WTC11 (cell line): ENCODE measurements at regions not wholly inside any gene's neighbourhood (a gene's known extent, or its start where the extent isn't known, plus 50 kb on each side); places are given as distances from the start of the nearest gene placed in this dataset.

Experiments
- ATAC-seq: fragments of 200-7000 bp; cut with Tn5 transposase; 2 replicates; pipeline ENCODE4 v1.10.0; 2021; ENCODE audit warnings: mild to moderate bottlenecking, moderate library complexity
- CTCF ChIA-PET: fragments of 300-600 bp; sonication (Branson Sonifier 250); formaldehyde crosslinking; loops from one replicate; lab custom pipeline; 2021; ENCODE audit warnings: antibody characterized with exemption; lab: Charles Lee
- POLR2A ChIA-PET: fragments of 350-600 bp; sonication (Branson Sonifier 250); formaldehyde crosslinking; loops from one replicate; lab custom pipeline; 2021; ENCODE audit warnings: antibody characterized with exemption; lab: Charles Lee
- DNase-seq: peaks from one replicate; pipeline ENCODE4 v3.0.0; 2021; ENCODE audit warnings: low spot score
- H3K27ac Mint-ChIP-seq: 2 replicates; pipeline ENCODE4 v1.8.0; 2021; ENCODE audit warnings: mixed read lengths
- H3K27me3 Mint-ChIP-seq: 2 replicates; pipeline ENCODE4 v1.8.0; 2021; ENCODE audit warnings: low read depth, mild to moderate bottlenecking, moderate library complexity, mixed read lengths
- H3K36me3 Mint-ChIP-seq: 2 replicates; pipeline ENCODE4 v1.8.0; 2021; ENCODE audit warnings: mixed read lengths
- H3K4me1 Mint-ChIP-seq: 2 replicates; pipeline ENCODE4 v1.8.0; 2022; ENCODE audit warnings: mixed read lengths
- H3K4me3 Mint-ChIP-seq: 2 replicates; pipeline ENCODE4 v1.8.0; 2021; ENCODE audit warnings: mild to moderate bottlenecking, moderate library complexity, mixed read lengths
- H3K9me3 Mint-ChIP-seq: 2 replicates; pipeline ENCODE4 v1.8.0; 2021; ENCODE audit warnings: mixed read lengths
- AFF4 ChIP-seq: sonication (generic); formaldehyde crosslinking; IDR thresholded peaks from 2 replicates; pipeline ENCODE4 v1.8.1; 2023; ENCODE audit warnings: mild to moderate bottlenecking, missing genetic modification reagents, borderline replicate concordance
- ELF4 ChIP-seq: sonication (generic); formaldehyde crosslinking; IDR thresholded peaks from 2 replicates; pipeline ENCODE4 v1.8.1; 2022; ENCODE audit warnings: low read depth, mild to moderate bottlenecking, moderate library complexity, missing genetic modification reagents
- JUN ChIP-seq: sonication (generic); formaldehyde crosslinking; IDR thresholded peaks from 2 replicates; pipeline ENCODE4 v1.8.0; 2023; ENCODE audit warnings: mild to moderate bottlenecking, missing genetic modification reagents
- NFE2L1 ChIP-seq: sonication (generic); formaldehyde crosslinking; IDR thresholded peaks from 2 replicates; pipeline ENCODE4 v1.8.1; 2023; ENCODE audit warnings: missing genetic modification reagents
- NR1H2 ChIP-seq: sonication (generic); formaldehyde crosslinking; IDR thresholded peaks from 2 replicates; pipeline ENCODE4 v1.9.0; 2021; ENCODE audit warnings: mild to moderate bottlenecking, moderate library complexity, missing genetic modification reagents
- OVOL2 ChIP-seq: fragments of 250-450 bp; sonication (Bioruptor Pico); IDR thresholded peaks from 2 replicates; pipeline ENCODE4 v1.9.0; 2021; ENCODE audit warnings: mild to moderate bottlenecking, borderline replicate concordance
- RELA ChIP-seq: sonication (generic); formaldehyde crosslinking; IDR thresholded peaks from 2 replicates; pipeline ENCODE4 v1.8.1; 2022; ENCODE audit warnings: missing genetic modification reagents, mild to moderate bottlenecking, borderline replicate concordance
- SMAD3 ChIP-seq: sonication (generic); formaldehyde crosslinking; IDR thresholded peaks from 2 replicates; pipeline ENCODE4 v1.8.0; 2022; ENCODE audit warnings: missing genetic modification reagents, mild to moderate bottlenecking, borderline replicate concordance
- STAT6 ChIP-seq: sonication (generic); formaldehyde crosslinking; conservative IDR thresholded peaks from 2 replicates; pipeline ENCODE4 v1.8.1; 2023; ENCODE audit warnings: mild to moderate bottlenecking, low read depth, missing genetic modification reagents, moderate library complexity
- TEAD1 ChIP-seq: sonication (generic); formaldehyde crosslinking; IDR thresholded peaks from 2 replicates; pipeline ENCODE4 v1.8.0; 2022; ENCODE audit warnings: mild to moderate bottlenecking, missing genetic modification reagents
- ZBTB43 ChIP-seq: sonication (generic); formaldehyde crosslinking; IDR thresholded peaks from 2 replicates; pipeline ENCODE4 v1.8.1; 2023; ENCODE audit warnings: mild to moderate bottlenecking, missing genetic modification reagents
- ZNF416 ChIP-seq: fragments of 250-450 bp; sonication (Bioruptor Pico); IDR thresholded peaks from 2 replicates; pipeline ENCODE4 v1.9.0; 2021; ENCODE audit warnings: mild to moderate bottlenecking, inconsistent platforms
- ZNF512 ChIP-seq: sonication (generic); formaldehyde crosslinking; IDR thresholded peaks from 2 replicates; pipeline ENCODE4 v1.8.1; 2022; ENCODE audit warnings: missing genetic modification reagents, borderline replicate concordance
- TF ChIP-seq, protein P1 (sequence below): sonication (generic); formaldehyde crosslinking; IDR thresholded peaks from 2 replicates; pipeline ENCODE4 v1.8.0; 2023; ENCODE audit warnings: missing genetic modification reagents
- TF ChIP-seq, protein P2 (sequence below): fragments of 250-450 bp; sonication (Bioruptor Pico); IDR thresholded peaks from 2 replicates; pipeline ENCODE4 v1.9.0; 2021; ENCODE audit warnings: moderate library complexity, mild to moderate bottlenecking, inconsistent platforms, borderline replicate concordance
- TF ChIP-seq, protein P3 (sequence below): sonication (generic); formaldehyde crosslinking; IDR thresholded peaks from 2 replicates; pipeline ENCODE4 v1.8.0; 2022; ENCODE audit warnings: missing genetic modification reagents
- TF ChIP-seq, protein P4 (sequence below): sonication (generic); formaldehyde crosslinking; IDR thresholded peaks from 2 replicates; pipeline ENCODE4 v1.8.1; 2023; ENCODE audit warnings: mild to moderate bottlenecking, missing genetic modification reagents, moderate library complexity
- TF ChIP-seq, protein P5 (sequence below): fragments of 250-450 bp; sonication (Bioruptor Pico); IDR thresholded peaks from 2 replicates; pipeline ENCODE4 v1.9.0; 2021; ENCODE audit warnings: mild to moderate bottlenecking

DNA sequence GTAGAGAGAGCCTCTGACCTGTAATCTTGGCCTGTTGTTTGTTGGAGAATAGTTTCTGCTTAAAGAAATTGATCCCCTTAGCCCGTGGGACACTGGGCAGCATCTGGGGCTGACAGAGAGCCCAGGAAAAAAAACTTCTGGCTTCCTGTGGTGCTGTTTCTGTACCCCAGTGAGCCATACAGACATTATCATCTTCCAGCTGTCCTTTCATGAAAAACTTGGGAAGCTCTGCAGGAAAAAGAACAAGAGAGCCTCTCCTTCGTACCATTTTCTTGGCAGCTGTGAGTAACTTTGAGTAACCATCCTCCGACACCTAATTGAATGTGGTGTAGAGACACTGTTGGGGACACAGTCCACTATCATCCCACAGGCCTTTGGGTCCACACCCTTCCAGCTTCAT, 333.0 kb downstream of the SHQ1 start:
- ATAC-seq (no peak), DNase-seq (no peak)
- Mint-ChIP-seq H3K4me1 (peaks cover 7% of the 10 kb centered on the region; the same call in 1 of the 2 replicates), H3K36me3 (no peaks in the 10 kb centered on the region), H3K4me3 (no peak overlapping the region), H3K27me3 (no peaks in the 10 kb centered on the region), H3K9me3 (peaks cover 8% of the 10 kb centered on the region; the same call in 1 of the 2 replicates), H3K27ac (no peak overlapping the region)
- CTCF ChIA-PET, result no interaction called here
- POLR2A ChIA-PET, result no interaction called here
- TF ChIP-seq ZBTB43 (CRISPR knock-in tag), result no peak
- TF ChIP-seq, protein P1, sequence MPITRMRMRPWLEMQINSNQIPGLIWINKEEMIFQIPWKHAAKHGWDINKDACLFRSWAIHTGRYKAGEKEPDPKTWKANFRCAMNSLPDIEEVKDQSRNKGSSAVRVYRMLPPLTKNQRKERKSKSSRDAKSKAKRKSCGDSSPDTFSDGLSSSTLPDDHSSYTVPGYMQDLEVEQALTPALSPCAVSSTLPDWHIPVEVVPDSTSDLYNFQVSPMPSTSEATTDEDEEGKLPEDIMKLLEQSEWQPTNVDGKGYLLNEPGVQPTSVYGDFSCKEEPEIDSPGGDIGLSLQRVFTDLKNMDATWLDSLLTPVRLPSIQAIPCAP, result no peak
- TF ChIP-seq SMAD3 (CRISPR knock-in tag), result no peak
- TF ChIP-seq STAT6 (CRISPR knock-in tag), result no peak
- no peak for TF ChIP-seq ZNF416
- no peak for TF ChIP-seq TEAD1
- TF ChIP-seq ZNF512, result no peak
- TF ChIP-seq, protein P2, sequence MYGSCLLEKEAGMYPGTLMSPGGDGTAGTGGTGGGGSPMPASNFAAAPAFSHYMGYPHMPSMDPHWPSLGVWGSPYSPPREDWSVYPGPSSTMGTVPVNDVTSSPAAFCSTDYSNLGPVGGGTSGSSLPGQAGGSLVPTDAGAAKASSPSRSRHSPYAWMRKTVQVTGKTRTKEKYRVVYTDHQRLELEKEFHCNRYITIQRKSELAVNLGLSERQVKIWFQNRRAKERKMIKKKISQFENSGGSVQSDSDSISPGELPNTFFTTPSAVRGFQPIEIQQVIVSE (CRISPR knock-in tag), result no peak
- TF ChIP-seq JUN, result no peak
- TF ChIP-seq, protein P3, sequence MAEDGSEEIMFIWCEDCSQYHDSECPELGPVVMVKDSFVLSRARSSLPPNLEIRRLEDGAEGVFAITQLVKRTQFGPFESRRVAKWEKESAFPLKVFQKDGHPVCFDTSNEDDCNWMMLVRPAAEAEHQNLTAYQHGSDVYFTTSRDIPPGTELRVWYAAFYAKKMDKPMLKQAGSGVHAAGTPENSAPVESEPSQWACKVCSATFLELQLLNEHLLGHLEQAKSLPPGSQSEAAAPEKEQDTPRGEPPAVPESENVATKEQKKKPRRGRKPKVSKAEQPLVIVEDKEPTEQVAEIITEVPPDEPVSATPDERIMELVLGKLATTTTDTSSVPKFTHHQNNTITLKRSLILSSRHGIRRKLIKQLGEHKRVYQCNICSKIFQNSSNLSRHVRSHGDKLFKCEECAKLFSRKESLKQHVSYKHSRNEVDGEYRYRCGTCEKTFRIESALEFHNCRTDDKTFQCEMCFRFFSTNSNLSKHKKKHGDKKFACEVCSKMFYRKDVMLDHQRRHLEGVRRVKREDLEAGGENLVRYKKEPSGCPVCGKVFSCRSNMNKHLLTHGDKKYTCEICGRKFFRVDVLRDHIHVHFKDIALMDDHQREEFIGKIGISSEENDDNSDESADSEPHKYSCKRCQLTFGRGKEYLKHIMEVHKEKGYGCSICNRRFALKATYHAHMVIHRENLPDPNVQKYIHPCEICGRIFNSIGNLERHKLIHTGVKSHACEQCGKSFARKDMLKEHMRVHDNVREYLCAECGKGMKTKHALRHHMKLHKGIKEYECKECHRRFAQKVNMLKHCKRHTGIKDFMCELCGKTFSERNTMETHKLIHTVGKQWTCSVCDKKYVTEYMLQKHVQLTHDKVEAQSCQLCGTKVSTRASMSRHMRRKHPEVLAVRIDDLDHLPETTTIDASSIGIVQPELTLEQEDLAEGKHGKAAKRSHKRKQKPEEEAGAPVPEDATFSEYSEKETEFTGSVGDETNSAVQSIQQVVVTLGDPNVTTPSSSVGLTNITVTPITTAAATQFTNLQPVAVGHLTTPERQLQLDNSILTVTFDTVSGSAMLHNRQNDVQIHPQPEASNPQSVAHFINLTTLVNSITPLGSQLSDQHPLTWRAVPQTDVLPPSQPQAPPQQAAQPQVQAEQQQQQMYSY, result no peak
- no peak for TF ChIP-seq AFF4 (CRISPR knock-in tag)
- no peak for TF ChIP-seq NR1H2
- TF ChIP-seq, protein P4, sequence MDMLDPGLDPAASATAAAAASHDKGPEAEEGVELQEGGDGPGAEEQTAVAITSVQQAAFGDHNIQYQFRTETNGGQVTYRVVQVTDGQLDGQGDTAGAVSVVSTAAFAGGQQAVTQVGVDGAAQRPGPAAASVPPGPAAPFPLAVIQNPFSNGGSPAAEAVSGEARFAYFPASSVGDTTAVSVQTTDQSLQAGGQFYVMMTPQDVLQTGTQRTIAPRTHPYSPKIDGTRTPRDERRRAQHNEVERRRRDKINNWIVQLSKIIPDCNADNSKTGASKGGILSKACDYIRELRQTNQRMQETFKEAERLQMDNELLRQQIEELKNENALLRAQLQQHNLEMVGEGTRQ, result no peak
- no peak for TF ChIP-seq RELA (CRISPR knock-in tag)
- TF ChIP-seq, protein P5, sequence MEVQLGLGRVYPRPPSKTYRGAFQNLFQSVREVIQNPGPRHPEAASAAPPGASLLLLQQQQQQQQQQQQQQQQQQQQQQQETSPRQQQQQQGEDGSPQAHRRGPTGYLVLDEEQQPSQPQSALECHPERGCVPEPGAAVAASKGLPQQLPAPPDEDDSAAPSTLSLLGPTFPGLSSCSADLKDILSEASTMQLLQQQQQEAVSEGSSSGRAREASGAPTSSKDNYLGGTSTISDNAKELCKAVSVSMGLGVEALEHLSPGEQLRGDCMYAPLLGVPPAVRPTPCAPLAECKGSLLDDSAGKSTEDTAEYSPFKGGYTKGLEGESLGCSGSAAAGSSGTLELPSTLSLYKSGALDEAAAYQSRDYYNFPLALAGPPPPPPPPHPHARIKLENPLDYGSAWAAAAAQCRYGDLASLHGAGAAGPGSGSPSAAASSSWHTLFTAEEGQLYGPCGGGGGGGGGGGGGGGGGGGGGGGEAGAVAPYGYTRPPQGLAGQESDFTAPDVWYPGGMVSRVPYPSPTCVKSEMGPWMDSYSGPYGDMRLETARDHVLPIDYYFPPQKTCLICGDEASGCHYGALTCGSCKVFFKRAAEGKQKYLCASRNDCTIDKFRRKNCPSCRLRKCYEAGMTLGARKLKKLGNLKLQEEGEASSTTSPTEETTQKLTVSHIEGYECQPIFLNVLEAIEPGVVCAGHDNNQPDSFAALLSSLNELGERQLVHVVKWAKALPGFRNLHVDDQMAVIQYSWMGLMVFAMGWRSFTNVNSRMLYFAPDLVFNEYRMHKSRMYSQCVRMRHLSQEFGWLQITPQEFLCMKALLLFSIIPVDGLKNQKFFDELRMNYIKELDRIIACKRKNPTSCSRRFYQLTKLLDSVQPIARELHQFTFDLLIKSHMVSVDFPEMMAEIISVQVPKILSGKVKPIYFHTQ (CRISPR knock-in tag), result no peak
- TF ChIP-seq OVOL2, result no peak
- TF ChIP-seq ELF4 (CRISPR knock-in tag), result no peak
- no peak for TF ChIP-seq NFE2L1 (CRISPR knock-in tag)
